ENCODE measurements at regions not wholly inside any gene's neighbourhood (a gene's known extent, or its start where the extent isn't known, plus 50 kb on each side); places are given as distances from the start of the nearest gene placed in this dataset.

GRCh38 chr2:121902171-121902591, 146.7 kb downstream of the TSN start:
- Histone ChIP-seq H3K27ac (peak overlapping the region in 1 of 2 donors; percentile 51), H3K4me1 (ENCODE audit: insufficient read depth) (no peaks in the 10 kb centered on the region), H3K9me3 (no peaks in the 10 kb centered on the region), H3K36me3 (no peaks in the 10 kb centered on the region), H3K27me3 (no peaks in the 10 kb centered on the region), H3K4me3 (no peak overlapping the region)
- DNase-seq: peak; percentile 43 to 60 (median 56)
- WGBS, 3 donors: 71 to 81% (median 75%) methylated on average over 18 of the region's 18 CpGs
- TF ChIP-seq POLR2A (IDR thresholded peaks at IDR 0.05): no peak
- TF ChIP-seq EP300 (IDR thresholded peaks at IDR 0.05): no peak
- TF ChIP-seq, protein P1, sequence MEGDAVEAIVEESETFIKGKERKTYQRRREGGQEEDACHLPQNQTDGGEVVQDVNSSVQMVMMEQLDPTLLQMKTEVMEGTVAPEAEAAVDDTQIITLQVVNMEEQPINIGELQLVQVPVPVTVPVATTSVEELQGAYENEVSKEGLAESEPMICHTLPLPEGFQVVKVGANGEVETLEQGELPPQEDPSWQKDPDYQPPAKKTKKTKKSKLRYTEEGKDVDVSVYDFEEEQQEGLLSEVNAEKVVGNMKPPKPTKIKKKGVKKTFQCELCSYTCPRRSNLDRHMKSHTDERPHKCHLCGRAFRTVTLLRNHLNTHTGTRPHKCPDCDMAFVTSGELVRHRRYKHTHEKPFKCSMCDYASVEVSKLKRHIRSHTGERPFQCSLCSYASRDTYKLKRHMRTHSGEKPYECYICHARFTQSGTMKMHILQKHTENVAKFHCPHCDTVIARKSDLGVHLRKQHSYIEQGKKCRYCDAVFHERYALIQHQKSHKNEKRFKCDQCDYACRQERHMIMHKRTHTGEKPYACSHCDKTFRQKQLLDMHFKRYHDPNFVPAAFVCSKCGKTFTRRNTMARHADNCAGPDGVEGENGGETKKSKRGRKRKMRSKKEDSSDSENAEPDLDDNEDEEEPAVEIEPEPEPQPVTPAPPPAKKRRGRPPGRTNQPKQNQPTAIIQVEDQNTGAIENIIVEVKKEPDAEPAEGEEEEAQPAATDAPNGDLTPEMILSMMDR (IDR thresholded peaks at IDR 0.05): no peak
- intact Hi-C loops (cut with DNase I): no loop called here

DNA sequence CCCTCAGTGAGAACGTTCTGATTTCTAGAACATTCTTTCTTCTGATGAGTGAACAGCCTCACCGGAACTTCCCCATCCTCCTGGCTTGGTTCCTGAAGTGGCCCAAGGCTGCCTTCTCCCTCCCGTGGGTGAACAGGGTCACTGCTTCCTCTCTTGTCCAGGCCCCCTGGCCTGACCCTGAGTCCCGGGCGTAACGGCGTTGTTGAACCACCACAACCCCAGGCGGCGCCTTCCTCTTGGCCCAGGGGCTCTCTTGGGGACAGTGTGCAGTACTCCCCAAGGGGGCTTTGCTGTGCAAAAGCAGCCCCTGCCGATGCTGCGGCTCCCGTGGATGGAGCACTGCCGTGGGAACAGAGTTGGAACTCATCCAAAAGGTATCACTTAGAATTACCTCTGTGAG, 147.2 kb downstream of the TSN start:
- H3K36me3 ChIP-seq: no peaks in the 10 kb centered on the region
- TF ChIP-seq, protein P1 (IDR thresholded peaks at IDR 0.05): no peak
- TF ChIP-seq EP300 (IDR thresholded peaks at IDR 0.05) (no peak), POLR2A (IDR thresholded peaks at IDR 0.05) (no peak)
- H3K4me1 ChIP-seq (ENCODE audit: insufficient read depth): no peaks in the 10 kb centered on the region
- intact Hi-C loops (cut with DNase I): no loop called here
- H3K9me3 ChIP-seq: no peaks in the 10 kb centered on the region
- peak overlapping the region in 1 of 2 donors; percentile 51 for H3K27ac ChIP-seq
- peak in 2 of 5 donors; percentile 30 to 32 for DNase-seq
- H3K4me3 ChIP-seq: no peak overlapping the region
- WGBS, 3 donors: 63 to 76% (median 72%) methylated on average over 13 of the region's 13 CpGs
- H3K27me3 ChIP-seq: no peaks in the 10 kb centered on the region

DNA sequence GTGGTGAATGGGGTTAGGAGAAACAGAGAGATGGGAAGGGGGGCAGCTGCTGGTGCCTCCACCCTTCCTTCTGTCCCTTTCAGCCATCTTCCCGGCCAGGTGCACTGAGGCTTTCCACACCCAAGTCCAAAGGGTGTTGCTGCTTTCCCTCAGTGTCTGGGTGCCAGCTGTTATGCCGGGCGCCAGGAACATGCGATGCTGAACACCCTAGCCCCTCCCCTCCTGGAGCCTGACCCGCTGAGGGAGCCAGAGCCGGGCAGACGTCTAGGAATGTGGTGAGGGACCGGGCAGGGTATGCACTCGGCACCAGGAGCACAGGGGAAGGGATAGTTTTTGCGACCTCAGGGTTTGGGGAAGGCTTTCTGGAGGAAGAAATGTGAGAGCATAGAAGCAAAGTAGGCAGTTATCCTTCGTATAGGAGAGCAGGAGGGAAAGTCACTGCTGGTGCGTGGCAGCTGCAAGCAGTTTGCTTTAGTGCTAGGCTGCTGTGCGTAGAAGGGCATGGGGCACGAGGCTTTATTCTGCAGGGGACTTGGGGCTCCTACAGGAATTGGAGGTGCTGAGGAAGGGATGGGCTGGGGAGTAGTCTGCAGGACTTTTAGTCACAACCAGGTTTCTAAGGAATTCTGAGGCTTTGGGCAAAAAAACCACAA, 147.7 kb downstream of the TSN start:
- Histone ChIP-seq H3K9me3 (no peaks in the 10 kb centered on the region), H3K27me3 (no peaks in the 10 kb centered on the region), H3K27ac (peak overlapping the region in 1 of 2 donors; percentile 51), H3K36me3 (no peaks in the 10 kb centered on the region), H3K4me3 (no peak overlapping the region), H3K4me1 (ENCODE audit: insufficient read depth) (no peaks in the 10 kb centered on the region)
- no peak for DNase-seq
- intact Hi-C loops (cut with DNase I): no loop called here
- TF ChIP-seq EP300 (IDR thresholded peaks at IDR 0.05) (no peak), POLR2A (IDR thresholded peaks at IDR 0.05) (no peak)
- 38 to 51% (median 41%) methylated on average over 14 of the region's 14 CpGs for WGBS, 3 donors

GRCh38 chr2:121904656-121905055, 149.2 kb downstream of the TSN start:
- TF ChIP-seq POLR2A (IDR thresholded peaks at IDR 0.05) (no peak), EP300 (IDR thresholded peaks at IDR 0.05) (no peak)
- TF ChIP-seq, protein P1 (IDR thresholded peaks at IDR 0.05): no peak
- no peak for DNase-seq
- Histone ChIP-seq H3K27ac (no peak overlapping the region), H3K4me3 (no peak overlapping the region), H3K27me3 (no peaks in the 10 kb centered on the region), H3K9me3 (no peaks in the 10 kb centered on the region), H3K36me3 (no peaks in the 10 kb centered on the region), H3K4me1 (ENCODE audit: insufficient read depth) (no peaks in the 10 kb centered on the region)
- intact Hi-C loops (cut with DNase I): no loop called here
- WGBS, 3 donors: 76 to 80% (median 79%) methylated on average over 2 of the region's 2 CpGs

DNA sequence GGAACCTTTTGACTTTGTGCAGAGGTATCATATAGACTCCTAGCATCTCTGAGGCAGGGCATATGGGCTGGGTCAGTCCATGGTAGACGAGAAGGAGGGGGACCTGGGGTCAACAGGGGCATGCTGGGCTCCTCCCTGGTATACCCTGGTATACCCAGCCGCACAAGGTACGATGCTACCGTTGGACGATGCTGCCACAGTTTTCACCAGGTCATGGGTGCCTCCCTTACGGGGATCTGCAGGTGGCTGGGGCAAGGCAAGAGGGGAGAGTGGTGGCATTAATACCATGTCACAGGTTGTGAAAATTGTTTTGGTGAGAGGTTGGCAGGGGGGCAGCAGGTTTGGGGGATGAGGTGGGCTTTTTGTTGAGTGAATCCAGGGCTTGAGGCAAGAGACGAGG, 149.8 kb downstream of the TSN start:
- Histone ChIP-seq H3K4me1 (ENCODE audit: insufficient read depth) (no peaks in the 10 kb centered on the region), H3K27ac (no peak overlapping the region), H3K9me3 (no peaks in the 10 kb centered on the region), H3K36me3 (no peaks in the 10 kb centered on the region), H3K27me3 (no peaks in the 10 kb centered on the region), H3K4me3 (no peak overlapping the region)
- intact Hi-C loops (cut with DNase I): no loop called here
- TF ChIP-seq, protein P1 (IDR thresholded peaks at IDR 0.05): no peak
- TF ChIP-seq EP300 (IDR thresholded peaks at IDR 0.05) (no peak), POLR2A (IDR thresholded peaks at IDR 0.05) (no peak)
- WGBS, 3 donors: 89% methylated on average over 7 of the region's 7 CpGs
- DNase-seq: no peak

Measured in ovary (tissue), 7 donors.